ENCODE measurements at regions not wholly inside any gene's neighbourhood (a gene's known extent, or its start where the extent isn't known, plus 50 kb on each side); places are given as distances from the start of the nearest gene placed in this dataset.
A peak's percentile ranks its signal among the peaks of the same experiment; 100 is the strongest.

GRCh38 chr16:14013571-14014283 lies 57.4 kb upstream of the MRTFB start:
- Histone ChIP-seq H3K27ac (peak overlapping the region; percentile 43 to 83 (median 65)), H3K4me3 (no peak overlapping the region)

GRCh38 chr16:14014284-14014625 lies 56.9 kb upstream of the MRTFB start:
- TF ChIP-seq POLR2A (IDR thresholded peaks at IDR 0.05) (no peak), CTCF (IDR thresholded peaks at IDR 0.05) (no peak), POLR2AphosphoS5 (IDR thresholded peaks at IDR 0.05) (no peak), EP300 (IDR thresholded peaks at IDR 0.05) (no peak)
- peak overlapping the region in 4 of 5 donors; percentile 43 to 83 (median 71) for H3K27ac ChIP-seq

More at GRCh38 chr16:14013571-14014283, 57.4 kb upstream of the MRTFB start:
- H3K27me3 ChIP-seq = no peaks in the 10 kb centered on the region
- no peaks in the 10 kb centered on the region for H3K36me3 ChIP-seq
- H3K4me1 ChIP-seq = peaks cover 10 to 40% (median 37%) of the 10 kb centered on the region in 4 donors
- no peaks in the 10 kb centered on the region for H3K9me3 ChIP-seq
- TF ChIP-seq POLR2A (IDR thresholded peaks at IDR 0.05) = no peak
- TF ChIP-seq POLR2AphosphoS5 (IDR thresholded peaks at IDR 0.05) = peak in 2 of 3 donors; percentile 43 to 50
- no peak for TF ChIP-seq EP300 (IDR thresholded peaks at IDR 0.05)
- intact Hi-C loops (cut with DNase I; ENCODE audit: low total_unique reads) = no loop called here
- WGBS, 5 donors = 27 to 36% (median 33%) methylated on average over 13 of the region's 13 CpGs
- DNase-seq = peak in 1 of 2 donors; percentile 87

DNA sequence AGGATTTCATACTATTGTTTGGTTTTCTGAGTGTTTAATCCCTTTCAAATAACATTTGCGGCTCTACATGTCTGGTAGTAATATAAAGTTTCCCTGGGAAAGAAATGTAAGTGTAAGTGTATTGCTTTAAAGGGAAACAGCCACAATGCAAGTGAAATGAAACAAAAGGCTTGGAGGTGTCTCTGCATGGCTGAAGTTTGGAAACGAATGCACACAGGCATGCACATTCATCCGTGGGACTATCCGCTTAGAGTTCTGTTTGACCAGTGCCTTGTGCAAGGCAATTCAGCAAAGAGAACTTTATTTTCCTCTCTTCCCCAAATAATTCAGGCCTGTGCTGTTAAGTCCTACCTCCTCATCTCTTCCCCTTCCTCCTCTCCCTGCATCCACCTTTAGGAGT lies 56.1 kb upstream of the MRTFB start:
- 33 to 43% (median 37%) methylated on average over 4 of the region's 4 CpGs for WGBS, 5 donors
- Histone ChIP-seq H3K4me1 (peaks cover 10 to 40% (median 37%) of the 10 kb centered on the region in 4 donors), H3K36me3 (no peaks in the 10 kb centered on the region), H3K27ac (peak overlapping the region in 4 of 5 donors; percentile 48 to 83 (median 71)), H3K27me3 (no peaks in the 10 kb centered on the region), H3K4me3 (peak overlapping the region in 3 of 4 donors; percentile 0 to 15 (median 2)), H3K9me3 (no peaks in the 10 kb centered on the region)
- DNase-seq = peak in 1 of 2 donors; percentile 14
- intact Hi-C loops (cut with DNase I; ENCODE audit: low total_unique reads) = no loop called here
- TF ChIP-seq EP300 (IDR thresholded peaks at IDR 0.05) = no peak
- no peak for TF ChIP-seq CTCF (IDR thresholded peaks at IDR 0.05)
- TF ChIP-seq POLR2A (IDR thresholded peaks at IDR 0.05) = no peak
- no peak for TF ChIP-seq POLR2AphosphoS5 (IDR thresholded peaks at IDR 0.05)

More at GRCh38 chr16:14014284-14014625, 56.9 kb upstream of the MRTFB start:
- Histone ChIP-seq H3K4me1 (peaks cover 10 to 40% (median 37%) of the 10 kb centered on the region in 4 donors), H3K36me3 (no peaks in the 10 kb centered on the region), H3K4me3 (no peak overlapping the region), H3K9me3 (no peaks in the 10 kb centered on the region), H3K27me3 (no peaks in the 10 kb centered on the region)
- no peak for DNase-seq
- 73 to 96% (median 76%) methylated on average over 5 of the region's 5 CpGs for WGBS, 5 donors
- intact Hi-C loops (cut with DNase I; ENCODE audit: low total_unique reads) = no loop called here

DNA sequence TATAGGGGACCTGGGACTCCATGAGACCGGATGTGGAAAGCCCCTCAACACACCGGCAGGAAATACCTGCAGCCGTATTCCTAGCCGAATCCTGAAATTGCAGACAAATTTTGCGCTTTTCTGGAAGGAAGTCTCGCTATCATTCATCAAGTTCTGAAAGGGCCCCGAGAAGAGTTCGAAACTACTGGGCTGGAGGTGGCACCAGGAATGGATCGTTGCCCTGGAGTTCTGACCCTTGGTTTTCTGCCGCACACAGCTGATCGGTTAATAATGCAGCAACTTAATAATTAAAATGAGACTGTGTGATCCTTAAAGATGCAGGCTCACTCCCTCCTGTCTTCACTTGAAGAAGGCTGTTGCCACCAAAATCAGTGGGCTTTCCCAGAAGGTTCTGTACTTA lies 55.7 kb upstream of the MRTFB start:
- no peaks in the 10 kb centered on the region for H3K36me3 ChIP-seq

More for the DNA sequence above, 55.7 kb upstream of the MRTFB start:
- WGBS, 5 donors = 57 to 83% (median 67%) methylated on average over 11 of the region's 11 CpGs
- intact Hi-C loops (cut with DNase I; ENCODE audit: low total_unique reads) = no loop called here
- Histone ChIP-seq H3K4me1 (peaks cover 10 to 40% (median 37%) of the 10 kb centered on the region in 4 donors), H3K27me3 (no peaks in the 10 kb centered on the region), H3K4me3 (peak overlapping the region in 3 of 4 donors; percentile 0 to 15 (median 2)), H3K9me3 (no peaks in the 10 kb centered on the region), H3K27ac (peak overlapping the region; percentile 23 to 83 (median 65))
- TF ChIP-seq POLR2A (IDR thresholded peaks at IDR 0.05) (no peak), EP300 (IDR thresholded peaks at IDR 0.05) (no peak), POLR2AphosphoS5 (IDR thresholded peaks at IDR 0.05) (no peak), CTCF (IDR thresholded peaks at IDR 0.05) (no peak)
- no peak for DNase-seq
